ENCODE measurements at regions not wholly inside any gene's neighbourhood (a gene's known extent, or its start where the extent isn't known, plus 50 kb on each side); places are given as distances from the start of the nearest gene placed in this dataset.

DNA sequence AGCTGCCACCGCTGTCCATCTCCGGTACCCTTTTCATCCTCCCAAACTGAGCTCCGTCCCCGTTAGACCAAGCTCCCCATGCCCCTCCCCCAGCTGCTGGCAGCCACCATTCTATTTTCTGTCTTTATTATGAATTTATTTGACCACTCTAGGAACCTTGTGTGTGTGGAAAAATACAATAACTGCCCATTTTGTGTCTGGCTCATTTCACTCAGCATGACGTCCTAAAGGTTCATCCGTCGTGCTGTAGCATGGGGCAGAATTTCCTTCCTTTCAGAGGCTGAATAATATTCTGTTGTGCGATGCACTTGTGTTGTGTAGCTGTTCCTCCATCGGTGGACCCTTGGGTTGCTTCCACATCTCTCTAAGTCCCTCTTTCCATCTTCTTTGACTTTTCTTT is 263.1 kb downstream of the SEC14L1 start:
- TF ChIP-seq, protein P1, sequence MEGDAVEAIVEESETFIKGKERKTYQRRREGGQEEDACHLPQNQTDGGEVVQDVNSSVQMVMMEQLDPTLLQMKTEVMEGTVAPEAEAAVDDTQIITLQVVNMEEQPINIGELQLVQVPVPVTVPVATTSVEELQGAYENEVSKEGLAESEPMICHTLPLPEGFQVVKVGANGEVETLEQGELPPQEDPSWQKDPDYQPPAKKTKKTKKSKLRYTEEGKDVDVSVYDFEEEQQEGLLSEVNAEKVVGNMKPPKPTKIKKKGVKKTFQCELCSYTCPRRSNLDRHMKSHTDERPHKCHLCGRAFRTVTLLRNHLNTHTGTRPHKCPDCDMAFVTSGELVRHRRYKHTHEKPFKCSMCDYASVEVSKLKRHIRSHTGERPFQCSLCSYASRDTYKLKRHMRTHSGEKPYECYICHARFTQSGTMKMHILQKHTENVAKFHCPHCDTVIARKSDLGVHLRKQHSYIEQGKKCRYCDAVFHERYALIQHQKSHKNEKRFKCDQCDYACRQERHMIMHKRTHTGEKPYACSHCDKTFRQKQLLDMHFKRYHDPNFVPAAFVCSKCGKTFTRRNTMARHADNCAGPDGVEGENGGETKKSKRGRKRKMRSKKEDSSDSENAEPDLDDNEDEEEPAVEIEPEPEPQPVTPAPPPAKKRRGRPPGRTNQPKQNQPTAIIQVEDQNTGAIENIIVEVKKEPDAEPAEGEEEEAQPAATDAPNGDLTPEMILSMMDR (IDR thresholded peaks at IDR 0.05), result no peak
- no peak for TF ChIP-seq POLR2A (IDR thresholded peaks at IDR 0.05)
